SK-N-MC (cell line): ENCODE measurements at regions not wholly inside any gene's neighbourhood (a gene's known extent, or its start where the extent isn't known, plus 50 kb on each side); places are given as distances from the start of the nearest gene placed in this dataset.

ENCODE experiments used
- EZH2 ChIP-seq: fragments of 200-600 bp; sonication (generic); IDR thresholded peaks from one replicate; pipeline ENCODE4 v1.6.1; 2017; ENCODE audit warnings: antibody characterized with exemption
- FOXP2 ChIP-seq: optimal IDR thresholded peaks from 2 replicates; pipeline ENCODE3; 2011; ENCODE audit warnings: mild to moderate bottlenecking, moderate library complexity; ENCODE audit not compliant: insufficient read depth; ENCODE audit errors: extremely low read length, control extremely low read depth
- POLR2AphosphoS5 ChIP-seq: IDR thresholded peaks from 2 replicates; pipeline ENCODE4 v1.6.1; 2012; ENCODE audit warnings: mild to moderate bottlenecking, low read depth, low read length, borderline replicate concordance

DNA sequence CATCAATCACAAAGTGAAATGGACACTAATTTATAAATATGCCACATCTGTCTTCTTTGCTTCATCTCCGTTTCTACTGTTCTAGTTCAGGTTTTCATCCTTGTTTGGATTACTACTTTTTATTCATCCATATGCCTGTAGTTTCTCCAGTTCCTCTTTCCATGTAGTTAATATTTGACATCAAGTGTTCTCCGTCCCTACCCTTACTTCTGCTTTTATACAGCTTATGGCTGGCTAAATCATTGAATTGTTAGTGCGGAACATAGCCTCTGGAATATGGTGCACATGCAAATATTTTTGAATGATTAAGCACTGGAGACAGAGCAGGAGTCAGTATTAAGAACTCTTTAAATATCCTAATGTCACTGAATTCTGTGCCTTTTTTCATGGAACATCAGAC is 230.0 kb upstream of the PPP1R3A start:
- TF ChIP-seq POLR2AphosphoS5: no peak
- no peak for TF ChIP-seq EZH2
- TF ChIP-seq FOXP2: no peak
